Keratinocyte (primary cell): ENCODE measurements at regions not wholly inside any gene's neighbourhood (a gene's known extent, or its start where the extent isn't known, plus 50 kb on each side); places are given as distances from the start of the nearest gene placed in this dataset.

Experiments used
- DNase-seq: peaks from one replicate; pipeline ENCODE4 v3.0.0-alpha.2; 2011; ENCODE audit warnings: low read depth, missing footprints, low spot score
- FAIRE-seq: peaks from 2 replicates; lab custom pipeline; 2011; peaks lifted over from hg19 to GRCh38; lab: Jason Lieb, UNC
- H2AFZ ChIP-seq: 2 replicates; pipeline ENCODE4 v1.6.0; 2012; ENCODE audit warnings: low read length, control low read depth, inconsistent platforms; ENCODE audit not compliant: control insufficient read depth
- H3K27ac ChIP-seq: 2 replicates; pipeline ENCODE4 v1.5.1; 2011; ENCODE audit warnings: low read length; ENCODE audit not compliant: control insufficient read depth, insufficient read depth
- H3K27me3 ChIP-seq: 3 replicates; pipeline ENCODE4 v1.6.0; 2011; ENCODE audit warnings: low read length; ENCODE audit not compliant: control insufficient read depth, insufficient read depth; ENCODE audit errors: extremely low read depth
- H3K36me3 ChIP-seq, 2 experiments: 2 replicates in 1 of 2; 3 replicates in 1 of 2; pipeline ENCODE4 v1.5.1; 2011; ENCODE audit warnings: low read length in 2 of 2, mild to moderate bottlenecking in 1 of 2; ENCODE audit not compliant: control insufficient read depth in 2 of 2, insufficient read depth in 2 of 2; ENCODE audit errors: extremely low read depth in 1 of 2
- H3K4me1 ChIP-seq: 3 replicates; pipeline ENCODE4 v1.5.1; 2011; ENCODE audit warnings: low read length; ENCODE audit not compliant: control insufficient read depth, insufficient read depth; ENCODE audit errors: extremely low read depth
- H3K4me2 ChIP-seq: 3 replicates; pipeline ENCODE4 v1.6.0; 2011; ENCODE audit warnings: low read depth, low read length; ENCODE audit not compliant: control insufficient read depth, insufficient read depth; ENCODE audit errors: extremely low read depth
- H3K4me3 ChIP-seq, 3 experiments: fragments of 200-600 bp in 1 of 3; sonication (generic) in 1 of 3; 2 replicates in 2 of 3; 3 replicates in 1 of 3; pipeline ENCODE4 v1.5.1; 2011 to 2016; ENCODE audit warnings: low read length in 3 of 3, mild to moderate bottlenecking in 3 of 3, control low read depth in 2 of 3, inconsistent platforms in 1 of 3, low read depth in 1 of 3, mixed read lengths in 1 of 3, mixed run types in 1 of 3, moderate library complexity in 1 of 3; ENCODE audit not compliant: control insufficient read depth in 2 of 3, insufficient read depth in 2 of 3; ENCODE audit errors: extremely low read depth in 1 of 3
- H3K79me2 ChIP-seq: 2 replicates; pipeline ENCODE4 v1.6.0; 2012; ENCODE audit warnings: low read length; ENCODE audit not compliant: control insufficient read depth, insufficient read depth
- H3K9ac ChIP-seq: 3 replicates; pipeline ENCODE4 v1.6.0; 2011; ENCODE audit warnings: low read length; ENCODE audit not compliant: control insufficient read depth, insufficient read depth; ENCODE audit errors: extremely low read depth
- H3K9me1 ChIP-seq: 3 replicates; pipeline ENCODE4 v1.6.0; 2011; ENCODE audit warnings: low read length; ENCODE audit not compliant: control insufficient read depth, insufficient read depth; ENCODE audit errors: extremely low read depth
- H3K9me3 ChIP-seq: 2 replicates; pipeline ENCODE4 v1.5.1; 2012; ENCODE audit warnings: low read depth, low read length; ENCODE audit not compliant: control insufficient read depth
- H4K20me1 ChIP-seq: 3 replicates; pipeline ENCODE4 v1.6.0; 2011; ENCODE audit warnings: low read length; ENCODE audit not compliant: control insufficient read depth, insufficient read depth; ENCODE audit errors: extremely low read depth
- CTCF ChIP-seq, 3 experiments: IDR thresholded peaks in 1 of 3; conservative IDR thresholded peaks in 1 of 3; optimal IDR thresholded peaks in 1 of 3; 2 replicates in 2 of 3; 3 replicates in 1 of 3; pipeline versions ENCODE3 to v1.5.1; 2011; ENCODE audit warnings: low read length in 3 of 3, mild to moderate bottlenecking in 3 of 3, moderate library complexity in 2 of 3, control low read depth in 1 of 3, inconsistent platforms in 1 of 3; ENCODE audit not compliant: insufficient read depth in 2 of 3; ENCODE audit errors: extremely low read depth in 1 of 3
- EZH2 ChIP-seq: IDR thresholded peaks from one replicate; pipeline ENCODE4 v1.6.1; 2012; ENCODE audit warnings: inconsistent platforms, mild to moderate bottlenecking, low read length, moderate library complexity
- dilution Hi-C: fragments of 300-500 bp; cut with MboI; formaldehyde crosslinking; loops from one replicate; pipeline ENCODE4 v1.7.0; 2020; ENCODE audit warnings: low sequenced_read_pairs; ENCODE audit not compliant: extremely low pct_ligation_motif_present

- dilution Hi-C loops: no loop called here
- H2AFZ ChIP-seq: no peak overlapping the region
- no peak for FAIRE-seq
Measured at GRCh38 chr11:46216019-46216764, 61.3 kb upstream of the CREB3L1 start.

GRCh38 chr11:46215208-46215931 is 62.1 kb upstream of the CREB3L1 start:
- DNase-seq (no peak), FAIRE-seq (no peak)
- no peak overlapping the region for H3K4me2 ChIP-seq
- no peak overlapping the region for H3K27ac ChIP-seq
- H2AFZ ChIP-seq: no peak overlapping the region
- H3K9me1 ChIP-seq: no peaks in the 10 kb centered on the region
- no peaks in the 10 kb centered on the region for H3K36me3 ChIP-seq
- TF ChIP-seq EZH2 (no peak), CTCF (optimal IDR thresholded peaks at IDR 0.05 in 1 of 3, IDR thresholded peaks at IDR 0.05 in 1 of 3, conservative IDR thresholded peaks at IDR 0.05 in 1 of 3; ENCODE audit: extremely low read depth in 1 of 3, insufficient read depth in 2 of 3, low read length in 3 of 3) (no peak)
- no peak overlapping the region for H3K9ac ChIP-seq
- H3K27me3 ChIP-seq: no peaks in the 10 kb centered on the region
- dilution Hi-C loops: no loop called here
- no peak overlapping the region for H3K4me3 ChIP-seq
- H4K20me1 ChIP-seq: no peaks in the 10 kb centered on the region
- H3K9me3 ChIP-seq: no peaks in the 10 kb centered on the region
- H3K4me1 ChIP-seq: no peaks in the 10 kb centered on the region
- H3K79me2 ChIP-seq: no peaks in the 10 kb centered on the region

More at GRCh38 chr11:46216019-46216764, 61.3 kb upstream of the CREB3L1 start:
- H3K9ac ChIP-seq: no peak overlapping the region
- H3K79me2 ChIP-seq: no peaks in the 10 kb centered on the region
- TF ChIP-seq EZH2 (no peak), CTCF (optimal IDR thresholded peaks at IDR 0.05 in 1 of 3, IDR thresholded peaks at IDR 0.05 in 1 of 3, conservative IDR thresholded peaks at IDR 0.05 in 1 of 3; ENCODE audit: extremely low read depth in 1 of 3, insufficient read depth in 2 of 3, low read length in 3 of 3) (no peak)
- no peak overlapping the region for H3K4me3 ChIP-seq
- H3K9me3 ChIP-seq: no peaks in the 10 kb centered on the region
- no peaks in the 10 kb centered on the region for H3K9me1 ChIP-seq
- no peaks in the 10 kb centered on the region for H3K4me1 ChIP-seq
- no peaks in the 10 kb centered on the region for H3K27me3 ChIP-seq
- H3K27ac ChIP-seq: no peak overlapping the region
- H3K4me2 ChIP-seq: no peak overlapping the region
- H4K20me1 ChIP-seq: no peaks in the 10 kb centered on the region
- no peaks in the 10 kb centered on the region for H3K36me3 ChIP-seq
- no peak for DNase-seq
